ENCODE measurements at regions not wholly inside any gene's neighbourhood (a gene's known extent, or its start where the extent isn't known, plus 50 kb on each side); places are given as distances from the start of the nearest gene placed in this dataset.

GRCh38 chr2:18901242-18901641, 311.9 kb upstream of the NT5C1B start:
- TF ChIP-seq CTCF (IDR thresholded peaks at IDR 0.05; ENCODE audit: low read depth, low read length) (no peak), EZH2phosphoT487 (IDR thresholded peaks at IDR 0.05; ENCODE audit: low read depth) (no peak)
